CD4-positive, alpha-beta memory T cell (primary cell): ENCODE measurements at regions not wholly inside any gene's neighbourhood (a gene's known extent, or its start where the extent isn't known, plus 50 kb on each side); places are given as distances from the start of the nearest gene placed in this dataset.

Source experiments
- CTCF ChIA-PET: fragments of 350-600 bp; sonication (Branson Sonifier 250); formaldehyde crosslinking; loops from one replicate; lab custom pipeline; 2021; ENCODE audit warnings: inconsistent platforms; ENCODE audit not compliant: partially characterized antibody; lab: Charles Lee
- POLR2A ChIA-PET: fragments of 350-600 bp; sonication (Branson Sonifier 250); formaldehyde crosslinking; loops from one replicate; lab custom pipeline; 2021; ENCODE audit not compliant: partially characterized antibody; lab: Charles Lee
- DNase-seq, 5 donors: peaks; one replicate each; pipeline versions ENCODE4 v3.0.0 to v3.0.0-alpha.2; 2020 to 2022; ENCODE audit warnings: mixed read lengths in 1 of 5
- H3K27ac ChIP-seq: one replicate; pipeline ENCODE4 v1.7.0; 2013; ENCODE audit warnings: low read depth, low read length
- H3K27me3 ChIP-seq: 2 replicates; pipeline ENCODE4 v1.7.0; 2013; ENCODE audit warnings: mild to moderate bottlenecking, low read length, moderate library complexity; ENCODE audit not compliant: insufficient read depth
- H3K36me3 ChIP-seq: 2 replicates; pipeline ENCODE4 v1.7.0; 2013; ENCODE audit warnings: mild to moderate bottlenecking, low read length, moderate library complexity; ENCODE audit not compliant: insufficient read depth
- H3K4me1 ChIP-seq: 2 replicates; pipeline ENCODE4 v1.7.0; 2013; ENCODE audit warnings: mild to moderate bottlenecking, low read length, moderate library complexity; ENCODE audit not compliant: insufficient read depth
- H3K4me3 ChIP-seq, 2 donors: one replicate each; pipeline ENCODE4 v1.7.0; 2013; ENCODE audit warnings: low read length in 2 of 2, mild to moderate bottlenecking in 1 of 2
- H3K9me3 ChIP-seq, 2 donors: one replicate each; pipeline ENCODE4 v1.7.0; 2013; ENCODE audit warnings: low read length in 2 of 2, control low read depth in 1 of 2; ENCODE audit not compliant: control insufficient read depth in 1 of 2
- H3K27ac Mint-ChIP-seq, 7 donors: one replicate each; pipeline ENCODE4 v1.8.0; 2020 to 2021; ENCODE audit warnings: mixed read lengths in 7 of 7, mild to moderate bottlenecking in 6 of 7, inconsistent platforms in 3 of 7, moderate library complexity in 3 of 7
- H3K27me3 Mint-ChIP-seq, 2 donors: one replicate each; pipeline ENCODE4 v1.8.0; 2020 to 2021; ENCODE audit warnings: mixed read lengths in 2 of 2
- H3K36me3 Mint-ChIP-seq, 2 donors: one replicate each; pipeline ENCODE4 v1.8.0; 2020 to 2021; ENCODE audit warnings: mixed read lengths in 2 of 2, inconsistent platforms in 1 of 2, mild to moderate bottlenecking in 1 of 2
- H3K4me1 Mint-ChIP-seq, 4 donors: one replicate each; pipeline ENCODE4 v1.8.0; 2020 to 2021; ENCODE audit warnings: mixed read lengths in 4 of 4, mild to moderate bottlenecking in 1 of 4
- H3K4me3 Mint-ChIP-seq, 8 donors: one replicate each; pipeline ENCODE4 v1.8.0; 2020 to 2021; ENCODE audit warnings: mixed read lengths in 8 of 8, mild to moderate bottlenecking in 7 of 8, moderate library complexity in 6 of 8, inconsistent platforms in 3 of 8
- H3K9me3 Mint-ChIP-seq, 8 donors: one replicate each; pipeline ENCODE4 v1.8.0; 2020 to 2021; ENCODE audit warnings: mixed read lengths in 8 of 8, mild to moderate bottlenecking in 5 of 8, inconsistent platforms in 3 of 8, moderate library complexity in 1 of 8
- intact Hi-C: fragments of 100-400 bp; cut with micrococcal nuclease; formaldehyde crosslinking; loops from one replicate; pipeline ENCODE4 v1.15.1; 2023

DNA sequence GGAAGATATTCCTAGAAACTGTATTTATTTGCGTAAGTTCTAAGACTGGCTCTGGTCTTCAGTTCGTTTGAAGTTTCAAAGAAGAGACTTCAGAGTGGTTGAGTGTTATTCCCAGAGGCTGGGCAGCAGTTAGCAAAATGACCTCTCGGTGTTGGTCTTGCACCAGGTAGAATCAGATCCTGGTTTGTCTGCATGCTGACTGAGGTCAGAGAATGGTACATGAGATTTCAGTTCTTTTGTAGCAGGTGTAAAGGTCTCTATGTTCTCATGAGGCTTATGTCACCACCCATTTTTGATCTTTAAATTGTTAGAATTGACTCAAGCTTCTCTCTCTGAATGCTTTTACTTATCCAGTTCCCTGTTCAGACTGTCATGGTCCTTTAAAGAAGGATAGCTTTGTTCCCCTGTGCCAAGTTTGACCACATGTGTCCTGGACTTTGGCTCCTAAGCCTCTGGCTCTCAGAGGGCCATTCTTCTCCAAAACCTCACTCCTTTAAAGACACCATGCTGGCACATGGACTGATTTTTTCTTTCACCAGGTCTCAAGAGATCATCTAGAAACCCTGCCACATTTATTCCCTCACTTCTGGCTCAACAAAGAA lies 355.8 kb upstream of the BOD1L1 start:
- CTCF ChIA-PET = no interaction called here
- Mint-ChIP-seq H3K4me1 (no peaks in the 10 kb centered on the region), H3K27ac (no peak overlapping the region), H3K4me3 (no peak overlapping the region), H3K9me3 (peaks cover 0 to 10% (median under 1%) of the 10 kb centered on the region in 8 donors), H3K36me3 (no peaks in the 10 kb centered on the region), H3K27me3 (no peaks in the 10 kb centered on the region)
- POLR2A ChIA-PET = no interaction called here
- intact Hi-C loops = no loop called here
- no peak for DNase-seq
- no peaks in the 10 kb centered on the region for H3K9me3 ChIP-seq
- H3K4me3 ChIP-seq = no peak overlapping the region
- H3K4me1 ChIP-seq = no peaks in the 10 kb centered on the region
- H3K27me3 ChIP-seq = no peaks in the 10 kb centered on the region
- H3K27ac ChIP-seq = no peak overlapping the region
- no peaks in the 10 kb centered on the region for H3K36me3 ChIP-seq

DNA sequence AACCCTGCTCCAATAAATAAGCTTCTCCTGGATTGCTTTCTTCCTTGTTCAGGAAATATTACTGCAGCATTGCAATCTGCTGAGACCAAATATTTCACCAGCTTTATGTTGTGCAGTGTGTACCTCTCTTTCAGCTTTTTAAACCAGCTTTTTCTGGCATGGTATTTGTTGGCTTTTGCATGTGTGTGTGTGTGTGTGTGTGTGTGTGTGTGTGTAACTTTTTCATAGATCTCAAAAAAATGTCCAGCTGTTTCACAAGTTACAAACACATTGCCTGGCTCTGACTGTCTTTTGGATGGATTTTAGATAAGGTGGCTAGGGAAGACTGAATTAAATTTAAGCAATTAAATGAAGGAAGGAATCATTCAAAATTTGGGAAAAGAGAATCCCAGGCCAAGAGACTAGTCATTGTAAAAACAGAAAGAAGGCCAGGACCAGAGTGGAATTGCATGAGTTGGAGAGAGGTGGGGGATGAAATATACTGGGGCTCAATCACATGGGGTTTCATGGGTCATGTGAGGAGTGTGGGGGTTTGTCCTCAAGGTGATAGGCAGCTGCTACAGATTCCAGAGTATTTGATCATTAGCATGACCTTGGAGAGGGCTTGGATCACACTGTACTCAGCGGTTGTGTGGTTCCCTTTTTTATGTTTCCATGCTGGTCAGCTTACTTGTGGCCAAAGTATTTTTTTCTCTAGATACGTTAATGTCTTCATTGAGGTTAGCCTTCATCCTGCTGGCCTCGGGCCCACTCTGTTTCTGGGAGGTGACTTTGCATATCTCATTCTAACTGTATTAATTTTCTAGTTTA lies 357.7 kb upstream of the BOD1L1 start:
- Histone ChIP-seq H3K36me3 (no peaks in the 10 kb centered on the region), H3K4me3 (no peak overlapping the region), H3K27ac (no peak overlapping the region), H3K4me1 (no peaks in the 10 kb centered on the region), H3K9me3 (no peaks in the 10 kb centered on the region), H3K27me3 (no peaks in the 10 kb centered on the region)
- no peaks in the 10 kb centered on the region for H3K4me1 Mint-ChIP-seq
- intact Hi-C loops = no loop called here
- H3K36me3 Mint-ChIP-seq = no peaks in the 10 kb centered on the region
- no peak overlapping the region for H3K4me3 Mint-ChIP-seq
- H3K9me3 Mint-ChIP-seq = peaks cover 0 to 7% (median 0%) of the 10 kb centered on the region in 8 donors
- no peaks in the 10 kb centered on the region for H3K27me3 Mint-ChIP-seq
- CTCF ChIA-PET = no interaction called here
- POLR2A ChIA-PET = no interaction called here
- DNase-seq = no peak
- no peak overlapping the region for H3K27ac Mint-ChIP-seq

DNA sequence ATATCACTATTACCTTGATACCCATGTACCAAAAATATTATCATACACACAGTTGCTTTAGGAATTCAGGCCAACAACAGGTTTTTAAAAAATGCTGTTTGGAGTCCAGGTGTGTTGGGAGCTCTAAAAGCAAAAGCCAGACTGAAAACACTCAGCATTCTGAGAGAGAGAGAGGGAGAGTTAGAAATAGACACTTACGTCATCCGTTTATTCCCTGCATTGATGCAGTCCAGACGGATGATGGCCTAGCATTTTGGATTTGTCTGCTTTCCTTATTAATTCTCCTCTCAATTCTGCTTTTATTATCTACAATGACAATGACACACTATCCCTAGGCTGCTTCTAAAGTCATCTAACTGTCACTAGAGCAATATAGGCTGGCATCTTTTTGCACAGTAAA lies 358.3 kb upstream of the BOD1L1 start:
- Histone ChIP-seq H3K27me3 (no peaks in the 10 kb centered on the region), H3K9me3 (no peaks in the 10 kb centered on the region), H3K36me3 (no peaks in the 10 kb centered on the region), H3K4me3 (no peak overlapping the region), H3K27ac (no peak overlapping the region), H3K4me1 (no peaks in the 10 kb centered on the region)
- ChIA-PET POLR2A (no interaction called here), CTCF (no interaction called here)
- Mint-ChIP-seq H3K4me1 (no peaks in the 10 kb centered on the region), H3K36me3 (no peaks in the 10 kb centered on the region), H3K27me3 (no peaks in the 10 kb centered on the region), H3K4me3 (no peak overlapping the region), H3K9me3 (peaks cover 0 to 5% (median 0%) of the 10 kb centered on the region in 8 donors), H3K27ac (no peak overlapping the region)
- intact Hi-C loops = no loop called here
- DNase-seq = no peak

DNA sequence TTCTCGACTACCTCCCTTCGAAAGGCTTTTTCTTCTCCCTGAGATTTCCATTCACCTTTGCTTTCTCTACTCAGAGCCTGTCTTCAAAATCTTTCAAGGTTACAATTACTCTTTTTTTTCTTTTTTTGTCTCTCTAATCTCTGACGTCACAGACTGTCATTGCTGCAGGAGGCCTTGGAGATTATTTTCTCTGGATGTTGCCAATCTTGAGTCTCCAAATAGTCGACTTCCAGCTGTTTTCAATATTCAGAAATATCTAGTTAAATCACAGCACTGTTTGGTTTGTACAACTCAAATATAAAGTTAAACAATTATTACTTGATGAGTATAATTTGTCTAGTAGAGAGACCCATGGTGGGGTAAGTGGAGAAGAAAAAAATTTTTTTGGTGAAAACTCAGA lies 359.0 kb upstream of the BOD1L1 start:
- no peaks in the 10 kb centered on the region for H3K4me1 ChIP-seq
- no peaks in the 10 kb centered on the region for H3K27me3 ChIP-seq
- H3K27ac Mint-ChIP-seq = no peak overlapping the region
- H3K4me1 Mint-ChIP-seq = no peaks in the 10 kb centered on the region
- no peak for DNase-seq
- no peak overlapping the region for H3K27ac ChIP-seq
- POLR2A ChIA-PET = no interaction called here
- no peak overlapping the region for H3K4me3 ChIP-seq
- no peaks in the 10 kb centered on the region for H3K27me3 Mint-ChIP-seq
- H3K36me3 Mint-ChIP-seq = no peaks in the 10 kb centered on the region
- no peaks in the 10 kb centered on the region for H3K9me3 ChIP-seq
- intact Hi-C loops = no loop called here
- H3K36me3 ChIP-seq = no peaks in the 10 kb centered on the region
- CTCF ChIA-PET = no interaction called here
- no peak overlapping the region for H3K4me3 Mint-ChIP-seq
- peaks cover 0 to 5% (median 0%) of the 10 kb centered on the region in 8 donors for H3K9me3 Mint-ChIP-seq

DNA sequence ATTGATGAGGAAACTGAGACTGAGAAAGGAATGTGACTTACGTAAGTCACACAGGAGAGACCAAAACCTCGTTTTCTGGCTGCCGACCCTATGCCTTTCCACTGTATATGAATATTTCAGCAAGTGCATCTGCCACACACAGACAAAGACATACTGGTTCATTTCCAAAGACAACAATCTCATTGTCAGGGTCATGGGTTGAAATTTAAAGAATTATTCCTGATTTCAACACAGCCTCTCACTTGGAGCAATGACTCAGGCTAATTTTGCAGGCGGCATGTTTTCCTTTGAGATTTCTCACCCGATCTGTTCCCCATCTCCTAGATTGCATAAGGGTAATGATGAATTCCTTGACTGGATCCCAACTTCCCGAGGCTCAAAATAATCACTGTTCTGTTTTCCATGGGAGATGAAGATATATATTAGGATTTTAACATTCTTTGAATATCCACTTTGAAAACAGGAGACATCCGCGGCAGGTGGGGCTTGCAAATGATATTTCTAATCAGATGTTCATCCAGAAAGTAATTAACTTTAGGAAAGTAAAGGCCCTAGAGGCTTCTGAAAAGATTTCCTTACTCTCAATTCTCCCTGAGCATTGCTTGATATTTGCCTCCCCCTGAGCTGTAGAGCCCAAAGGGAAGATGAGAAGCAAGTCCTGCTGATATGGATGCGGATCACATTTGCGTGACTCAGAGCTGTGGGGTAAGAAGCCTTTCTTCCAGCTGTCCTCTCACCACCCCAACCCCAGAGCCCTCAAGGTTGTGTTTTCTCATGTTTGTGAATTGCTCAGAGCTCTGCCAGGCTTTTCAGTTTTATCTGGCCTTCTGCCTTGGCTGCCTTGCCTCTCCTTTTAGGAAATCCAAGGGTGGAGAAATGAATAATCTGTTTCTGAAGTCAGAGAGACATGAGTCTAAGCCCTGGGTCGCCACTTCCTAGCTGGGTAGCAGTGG lies 361.1 kb upstream of the BOD1L1 start:
- no peaks in the 10 kb centered on the region for H3K4me1 Mint-ChIP-seq
- H3K4me3 Mint-ChIP-seq = no peak overlapping the region
- intact Hi-C loops = no loop called here
- no peak overlapping the region for H3K27ac Mint-ChIP-seq
- ChIA-PET CTCF (no interaction called here), POLR2A (no interaction called here)
- Histone ChIP-seq H3K27ac (no peak overlapping the region), H3K36me3 (no peaks in the 10 kb centered on the region), H3K4me3 (no peak overlapping the region), H3K4me1 (no peaks in the 10 kb centered on the region), H3K9me3 (no peaks in the 10 kb centered on the region), H3K27me3 (no peaks in the 10 kb centered on the region)
- no peaks in the 10 kb centered on the region for H3K27me3 Mint-ChIP-seq
- peaks cover 0 to 5% (median 0%) of the 10 kb centered on the region in 8 donors for H3K9me3 Mint-ChIP-seq
- DNase-seq = no peak
- no peaks in the 10 kb centered on the region for H3K36me3 Mint-ChIP-seq

DNA sequence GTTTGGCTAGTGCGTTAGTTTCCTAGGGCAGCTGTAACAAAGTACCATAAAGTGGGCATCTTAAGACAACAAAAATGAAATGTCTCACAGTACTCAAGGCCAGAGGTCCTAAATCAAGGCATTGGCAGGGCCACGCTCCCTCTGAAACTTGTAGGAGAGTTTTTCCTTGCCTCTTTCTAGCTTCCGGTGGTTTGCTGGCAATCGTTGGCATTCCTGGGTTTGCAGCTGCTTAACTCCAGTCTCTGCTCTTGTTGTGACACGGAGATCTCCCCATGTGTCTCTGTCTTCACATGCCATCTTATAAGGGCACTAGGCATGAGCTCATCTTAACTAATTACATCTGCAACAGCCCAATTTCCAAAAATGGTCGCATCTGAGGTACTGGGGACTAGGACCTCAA lies 362.0 kb upstream of the BOD1L1 start:
- H3K4me3 Mint-ChIP-seq = no peak overlapping the region
- H3K36me3 Mint-ChIP-seq = no peaks in the 10 kb centered on the region
- intact Hi-C loops = no loop called here
- no peaks in the 10 kb centered on the region for H3K27me3 Mint-ChIP-seq
- peaks cover 0 to 3% (median 0%) of the 10 kb centered on the region in 8 donors for H3K9me3 Mint-ChIP-seq
- ChIA-PET POLR2A (no interaction called here), CTCF (no interaction called here)
- Histone ChIP-seq H3K4me3 (no peak overlapping the region), H3K9me3 (no peaks in the 10 kb centered on the region), H3K36me3 (no peaks in the 10 kb centered on the region), H3K27me3 (no peaks in the 10 kb centered on the region), H3K27ac (no peak overlapping the region), H3K4me1 (no peaks in the 10 kb centered on the region)
- H3K4me1 Mint-ChIP-seq = no peaks in the 10 kb centered on the region
- no peak overlapping the region for H3K27ac Mint-ChIP-seq
- no peak for DNase-seq
